A673 (cell line): ENCODE measurements at regions not wholly inside any gene's neighbourhood (a gene's known extent, or its start where the extent isn't known, plus 50 kb on each side); places are given as distances from the start of the nearest gene placed in this dataset.

ENCODE experiments used
- EZH2 ChIP-seq: fragments of 200-600 bp; sonication (generic); IDR thresholded peaks from 2 replicates; pipeline ENCODE4 v1.6.1; 2017; ENCODE audit warnings: borderline replicate concordance, low read depth, mild to moderate bottlenecking, mixed read lengths, antibody characterized with exemption, low read length; ENCODE audit not compliant: poor library complexity, severe bottlenecking
- TF ChIP-seq, protein P1 (sequence below): fragments of 300-800, 200-600 bp; sonication (generic); conservative IDR thresholded peaks from 2 replicates; pipeline ENCODE4 v1.5.1; 2017; ENCODE audit warnings: low read depth, mild to moderate bottlenecking, antibody characterized with exemption, low read length, moderate library complexity, mixed read lengths

DNA sequence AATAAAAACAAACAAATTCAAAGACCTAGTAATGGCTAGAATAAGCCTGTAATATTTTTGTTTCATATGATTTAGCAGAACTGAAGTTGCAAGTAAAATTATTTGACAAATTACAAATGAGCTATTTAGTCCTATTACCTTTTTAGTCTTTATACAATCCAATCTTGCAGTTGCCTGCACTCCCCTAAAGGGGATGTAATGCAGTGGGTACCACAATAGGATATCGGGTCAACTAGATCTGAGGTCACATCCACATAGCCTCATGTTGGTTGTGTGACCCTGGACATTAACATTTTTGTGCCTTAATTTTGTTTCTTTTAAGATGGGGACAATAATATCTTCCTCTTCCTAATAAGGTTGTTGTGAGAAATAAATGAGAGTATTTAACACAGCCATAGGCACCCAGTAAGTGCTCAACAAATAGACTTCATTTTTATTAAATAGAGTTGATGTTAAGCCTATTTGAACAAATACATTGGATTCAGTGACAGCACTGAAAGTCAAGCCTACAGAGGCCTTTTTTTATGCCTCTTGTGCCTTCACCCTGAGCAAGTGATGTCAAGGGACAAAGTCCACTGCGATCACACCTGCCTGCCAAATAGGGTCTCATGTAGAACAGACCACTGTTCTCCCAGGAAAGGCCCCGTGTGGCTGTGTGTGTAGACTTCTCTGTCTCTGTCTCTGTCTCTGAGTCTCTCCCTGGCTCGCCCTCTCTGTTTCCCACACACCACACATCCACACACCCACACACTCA, 124.8 kb downstream of the EVX1 start:
- TF ChIP-seq, protein P1, sequence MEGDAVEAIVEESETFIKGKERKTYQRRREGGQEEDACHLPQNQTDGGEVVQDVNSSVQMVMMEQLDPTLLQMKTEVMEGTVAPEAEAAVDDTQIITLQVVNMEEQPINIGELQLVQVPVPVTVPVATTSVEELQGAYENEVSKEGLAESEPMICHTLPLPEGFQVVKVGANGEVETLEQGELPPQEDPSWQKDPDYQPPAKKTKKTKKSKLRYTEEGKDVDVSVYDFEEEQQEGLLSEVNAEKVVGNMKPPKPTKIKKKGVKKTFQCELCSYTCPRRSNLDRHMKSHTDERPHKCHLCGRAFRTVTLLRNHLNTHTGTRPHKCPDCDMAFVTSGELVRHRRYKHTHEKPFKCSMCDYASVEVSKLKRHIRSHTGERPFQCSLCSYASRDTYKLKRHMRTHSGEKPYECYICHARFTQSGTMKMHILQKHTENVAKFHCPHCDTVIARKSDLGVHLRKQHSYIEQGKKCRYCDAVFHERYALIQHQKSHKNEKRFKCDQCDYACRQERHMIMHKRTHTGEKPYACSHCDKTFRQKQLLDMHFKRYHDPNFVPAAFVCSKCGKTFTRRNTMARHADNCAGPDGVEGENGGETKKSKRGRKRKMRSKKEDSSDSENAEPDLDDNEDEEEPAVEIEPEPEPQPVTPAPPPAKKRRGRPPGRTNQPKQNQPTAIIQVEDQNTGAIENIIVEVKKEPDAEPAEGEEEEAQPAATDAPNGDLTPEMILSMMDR = no peak
- TF ChIP-seq EZH2 = no peak
